ENCODE measurements at regions not wholly inside any gene's neighbourhood (a gene's known extent, or its start where the extent isn't known, plus 50 kb on each side); places are given as distances from the start of the nearest gene placed in this dataset.

- TF ChIP-seq POLR2A (IDR thresholded peaks at IDR 0.05) (no peak), CTCF (IDR thresholded peaks at IDR 0.05 in 8 of 11, conservative IDR thresholded peaks at IDR 0.05 in 3 of 11) (no peak), POLR2AphosphoS5 (IDR thresholded peaks at IDR 0.05) (no peak)
These were observed 132.0 kb downstream of the RND3 start for GRCh38 chr2:150355440-150355839.

Data from spleen (tissue), 7 donors.